Esophagus squamous epithelium (tissue), 5 donors: ENCODE measurements at regions not wholly inside any gene's neighbourhood (a gene's known extent, or its start where the extent isn't known, plus 50 kb on each side); places are given as distances from the start of the nearest gene placed in this dataset.

Source experiments
- DNase-seq: peaks from one replicate; lab custom pipeline; 2025; lab: John Stamatoyannopoulos, UW
- H3K27ac ChIP-seq, 4 donors: fragments of 200-600 bp; sonication (generic); one replicate each; pipeline ENCODE4 v1.5.1; 2016 to 2019; ENCODE audit warnings: mild to moderate bottlenecking in 1 of 4
- H3K27me3 ChIP-seq, 4 donors: fragments of 200-600 bp; sonication (generic); 1 replicate in 3 of 4; 2 replicates in 1 of 4; pipeline versions ENCODE4 v1.5.1 to v1.6.0; 2017 to 2021; ENCODE audit warnings: antibody characterized with exemption in 1 of 4
- H3K36me3 ChIP-seq, 3 donors: fragments of 200-600 bp; sonication (generic); one replicate each; pipeline ENCODE4 v1.5.1; 2016 to 2019
- H3K4me1 ChIP-seq, 3 donors: fragments of 200-600 bp; sonication (generic); one replicate each; pipeline ENCODE4 v1.5.1; 2017 to 2019
- H3K4me3 ChIP-seq, 4 donors: fragments of 200-600 bp; sonication (generic); 1 replicate in 3 of 4; 2 replicates in 1 of 4; pipeline ENCODE4 v1.5.1; 2016 to 2019; ENCODE audit warnings: mild to moderate bottlenecking in 2 of 4, moderate library complexity in 1 of 4
- H3K9me3 ChIP-seq, 3 donors: fragments of 200-600 bp; sonication (generic); one replicate each; pipeline ENCODE4 v1.5.1; 2016 to 2019
- POLR2A ChIP-seq, 4 donors: fragments of 450-650 bp; IDR thresholded peaks; one replicate each; pipeline ENCODE4 v1.6.1; 2017; ENCODE audit warnings: antibody characterized with exemption in 4 of 4, mild to moderate bottlenecking in 4 of 4, moderate library complexity in 3 of 4
- WGBS, 2 donors: methylation state at CpG; one replicate each; pipeline ENCODE4 v1.1.5; 2018; 5-methylcytosine and 5-hydroxymethylcytosine counted together
- intact Hi-C: fragments of 100-400 bp; cut with DNase I; formaldehyde crosslinking; loops from one replicate; pipeline ENCODE4 v1.15.0; 2022
- TF ChIP-seq, protein P1 (sequence below), 6 experiments: fragments of 450-650 bp in 4 of 6; fragments of 200-600 bp in 2 of 6; sonication (generic) in 2 of 6; IDR thresholded peaks; one replicate each; pipeline ENCODE4 v1.5.1; 2016 to 2019; ENCODE audit warnings: antibody characterized with exemption in 6 of 6, mild to moderate bottlenecking in 4 of 6, moderate library complexity in 4 of 6
- donor health status: DM: yes; HTN: yes; CAD: no.

DNA sequence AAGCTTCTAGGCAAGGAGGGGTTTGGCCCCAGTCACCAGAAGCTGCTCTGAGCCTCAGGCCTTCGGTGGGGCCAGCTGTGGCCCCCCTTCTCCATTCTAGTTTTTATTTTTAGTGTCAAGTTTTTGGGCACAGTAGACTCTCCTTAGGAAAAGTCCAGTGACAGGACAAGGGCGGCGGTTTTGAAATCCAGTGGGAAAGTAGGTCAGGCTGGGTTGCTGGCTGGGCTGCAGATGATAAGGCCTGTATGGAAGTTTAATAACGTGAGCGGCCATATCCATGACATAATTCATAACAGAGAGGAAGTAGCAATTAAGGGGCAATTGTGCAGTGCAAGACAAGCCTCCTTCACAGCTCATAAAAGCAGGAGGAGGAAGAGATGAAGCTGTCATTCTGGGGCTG is 87.1 kb upstream of the ZNF716 start:
- 65 to 67% methylated on average over 5 of the region's 5 CpGs for WGBS, 2 donors
- no peaks in the 10 kb centered on the region for H3K27me3 ChIP-seq
- no peaks in the 10 kb centered on the region for H3K4me1 ChIP-seq
- intact Hi-C loops: no loop called here
- peaks cover 0 to 81% (median 15%) of the 10 kb centered on the region in 3 donors for H3K9me3 ChIP-seq
- no peak for TF ChIP-seq POLR2A (IDR thresholded peaks at IDR 0.05)
- TF ChIP-seq, protein P1, sequence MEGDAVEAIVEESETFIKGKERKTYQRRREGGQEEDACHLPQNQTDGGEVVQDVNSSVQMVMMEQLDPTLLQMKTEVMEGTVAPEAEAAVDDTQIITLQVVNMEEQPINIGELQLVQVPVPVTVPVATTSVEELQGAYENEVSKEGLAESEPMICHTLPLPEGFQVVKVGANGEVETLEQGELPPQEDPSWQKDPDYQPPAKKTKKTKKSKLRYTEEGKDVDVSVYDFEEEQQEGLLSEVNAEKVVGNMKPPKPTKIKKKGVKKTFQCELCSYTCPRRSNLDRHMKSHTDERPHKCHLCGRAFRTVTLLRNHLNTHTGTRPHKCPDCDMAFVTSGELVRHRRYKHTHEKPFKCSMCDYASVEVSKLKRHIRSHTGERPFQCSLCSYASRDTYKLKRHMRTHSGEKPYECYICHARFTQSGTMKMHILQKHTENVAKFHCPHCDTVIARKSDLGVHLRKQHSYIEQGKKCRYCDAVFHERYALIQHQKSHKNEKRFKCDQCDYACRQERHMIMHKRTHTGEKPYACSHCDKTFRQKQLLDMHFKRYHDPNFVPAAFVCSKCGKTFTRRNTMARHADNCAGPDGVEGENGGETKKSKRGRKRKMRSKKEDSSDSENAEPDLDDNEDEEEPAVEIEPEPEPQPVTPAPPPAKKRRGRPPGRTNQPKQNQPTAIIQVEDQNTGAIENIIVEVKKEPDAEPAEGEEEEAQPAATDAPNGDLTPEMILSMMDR (IDR thresholded peaks at IDR 0.05): no peak
- H3K4me3 ChIP-seq: no peak overlapping the region
- no peaks in the 10 kb centered on the region for H3K36me3 ChIP-seq
- DNase-seq: no peak
- H3K27ac ChIP-seq: no peak overlapping the region

DNA sequence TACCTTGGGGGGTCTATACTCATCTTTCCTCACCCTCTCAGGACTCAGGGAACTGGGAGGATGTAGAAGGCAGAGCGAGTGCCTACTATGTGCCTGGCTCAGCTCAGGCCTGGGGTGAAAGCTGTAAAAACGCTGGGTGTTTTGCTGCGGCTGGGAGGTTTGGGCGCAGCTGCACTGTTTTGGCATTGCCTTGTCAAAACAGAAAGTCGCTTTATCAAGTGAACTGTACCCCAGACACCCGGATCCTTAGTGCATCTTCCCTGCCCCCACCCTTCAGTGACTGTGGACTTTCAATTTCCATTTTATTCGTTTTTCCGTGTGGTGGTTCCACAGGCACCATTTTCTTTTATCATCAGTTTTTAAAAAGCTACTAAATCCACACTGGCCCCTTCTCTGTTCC is 86.7 kb upstream of the ZNF716 start:
- Histone ChIP-seq H3K4me1 (no peaks in the 10 kb centered on the region), H3K9me3 (peaks cover 0 to 76% (median 15%) of the 10 kb centered on the region in 3 donors), H3K36me3 (no peaks in the 10 kb centered on the region), H3K27me3 (no peaks in the 10 kb centered on the region), H3K27ac (no peak overlapping the region), H3K4me3 (no peak overlapping the region)
- WGBS, 2 donors: 54 to 64% methylated on average over 7 to 8 of the region's 8 CpGs
- TF ChIP-seq, protein P1 (IDR thresholded peaks at IDR 0.05): no peak
- no peak for TF ChIP-seq POLR2A (IDR thresholded peaks at IDR 0.05)
- intact Hi-C loops: no loop called here
- no peak for DNase-seq

DNA sequence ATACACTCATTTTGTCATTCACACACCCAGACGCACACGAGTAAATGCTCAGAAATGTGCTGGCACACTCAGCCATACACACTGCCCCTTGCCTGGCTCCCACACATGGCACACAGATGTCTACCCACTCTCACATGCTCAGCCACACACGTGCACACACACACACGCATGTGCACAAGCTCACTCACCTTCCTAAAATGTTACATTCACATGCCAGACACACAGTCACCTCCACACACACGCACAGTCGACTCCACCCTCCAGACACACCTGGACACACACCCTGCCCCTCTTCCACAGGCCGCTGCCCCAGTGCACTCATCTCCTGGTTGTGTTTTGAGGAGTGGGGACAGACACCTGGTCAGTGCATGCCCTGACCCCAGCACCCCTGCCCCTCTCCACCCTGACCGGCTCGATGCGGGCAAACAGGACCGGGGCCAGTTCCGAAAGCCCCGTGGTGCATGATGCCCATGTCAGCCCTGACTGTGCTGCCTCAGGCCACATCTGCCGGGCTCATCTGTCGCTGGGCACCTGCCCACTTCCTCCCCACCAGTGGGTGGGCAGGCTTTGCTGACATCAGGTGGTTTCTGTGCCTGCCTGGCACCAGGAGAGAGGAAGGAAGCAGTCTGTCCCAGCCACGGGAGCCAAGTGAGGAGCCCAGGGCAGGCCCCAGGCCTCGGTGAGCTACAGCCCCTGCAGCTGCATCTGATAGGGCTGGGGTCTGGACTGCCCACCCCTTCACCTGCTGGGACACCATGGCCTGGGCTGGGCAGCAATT is 84.9 kb upstream of the ZNF716 start:
- Histone ChIP-seq H3K36me3 (no peaks in the 10 kb centered on the region), H3K9me3 (peaks cover 0 to 73% (median 3%) of the 10 kb centered on the region in 3 donors), H3K4me3 (no peak overlapping the region), H3K4me1 (no peaks in the 10 kb centered on the region), H3K27ac (no peak overlapping the region), H3K27me3 (no peaks in the 10 kb centered on the region)
- DNase-seq: no peak
- intact Hi-C loops: no loop called here
- WGBS, 2 donors: 65 to 67% methylated on average over 7 to 8 of the region's 17 CpGs
- TF ChIP-seq, protein P1 (IDR thresholded peaks at IDR 0.05): no peak
- TF ChIP-seq POLR2A (IDR thresholded peaks at IDR 0.05): no peak

DNA sequence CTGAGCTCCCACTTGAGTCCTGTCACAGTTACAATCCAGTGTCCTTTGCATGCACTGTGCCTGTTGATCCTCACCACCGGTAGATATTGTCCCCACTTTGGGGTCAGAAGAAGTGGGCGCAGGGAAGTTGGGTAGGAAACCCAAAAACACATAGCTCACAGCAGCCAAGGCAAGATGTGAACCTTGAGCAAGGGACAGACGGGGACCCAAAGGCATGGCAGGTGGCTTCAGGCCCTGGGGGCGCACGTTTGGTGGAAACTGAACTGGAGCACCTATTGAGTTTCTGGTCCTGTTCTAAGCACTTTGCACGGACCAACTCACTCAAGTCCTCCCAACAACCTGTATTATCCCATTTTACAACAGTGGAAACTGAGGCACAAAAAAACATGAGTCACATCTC is 82.8 kb upstream of the ZNF716 start:
- Histone ChIP-seq H3K36me3 (no peaks in the 10 kb centered on the region), H3K9me3 (peaks cover 0 to 56% (median 3%) of the 10 kb centered on the region in 3 donors), H3K27me3 (no peaks in the 10 kb centered on the region), H3K27ac (no peak overlapping the region), H3K4me3 (no peak overlapping the region), H3K4me1 (no peaks in the 10 kb centered on the region)
- DNase-seq: no peak
- TF ChIP-seq, protein P1 (IDR thresholded peaks at IDR 0.05): no peak
- TF ChIP-seq POLR2A (IDR thresholded peaks at IDR 0.05): no peak
- WGBS, 2 donors: 84 to 86% methylated on average over 5 to 6 of the region's 6 CpGs
- intact Hi-C loops: no loop called here

DNA sequence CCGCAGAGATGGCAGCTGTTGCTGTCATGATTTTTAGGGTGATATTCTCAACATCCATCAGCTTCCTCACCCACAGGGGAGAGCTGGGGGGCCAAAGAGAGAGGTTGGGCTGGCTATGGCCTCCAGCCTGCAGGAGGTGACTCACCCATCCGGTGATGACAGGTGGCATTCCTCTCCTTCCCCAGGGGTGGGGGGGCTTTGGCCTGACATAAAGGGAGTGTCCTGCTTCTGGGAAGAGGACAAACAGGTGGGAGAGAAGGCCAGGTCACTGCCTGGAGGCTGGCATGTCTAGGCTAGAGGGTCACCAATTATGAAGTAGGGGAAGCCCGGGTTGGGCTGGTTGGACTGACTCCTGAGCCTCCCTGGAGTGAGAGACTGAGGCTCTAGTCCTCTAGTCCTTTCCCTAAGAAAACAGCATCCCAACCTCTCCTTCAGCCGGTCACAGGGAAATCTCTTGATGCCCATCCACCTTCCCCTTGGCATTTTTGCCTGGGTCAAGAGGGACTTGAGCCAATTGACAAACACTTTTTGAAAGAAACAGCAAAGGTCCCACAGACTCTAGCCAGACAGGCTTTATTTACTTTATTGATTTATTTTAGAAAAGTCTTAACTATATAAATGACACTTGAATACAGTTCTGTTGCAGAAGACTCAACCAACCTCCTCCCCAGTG is 79.8 kb upstream of the ZNF716 start:
- 84 to 95% methylated on average over 2 to 3 of the region's 4 CpGs for WGBS, 2 donors
- Histone ChIP-seq H3K4me1 (no peaks in the 10 kb centered on the region), H3K27ac (no peak overlapping the region), H3K27me3 (no peaks in the 10 kb centered on the region), H3K4me3 (no peak overlapping the region), H3K9me3 (peaks cover 0 to 56% (median 13%) of the 10 kb centered on the region in 3 donors), H3K36me3 (no peaks in the 10 kb centered on the region)
- TF ChIP-seq, protein P1 (IDR thresholded peaks at IDR 0.05): no peak
- no peak for TF ChIP-seq POLR2A (IDR thresholded peaks at IDR 0.05)
- DNase-seq: no peak
- intact Hi-C loops: no loop called here
